Urothelium cell line (cell line): ENCODE measurements at regions not wholly inside any gene's neighbourhood (a gene's known extent, or its start where the extent isn't known, plus 50 kb on each side); places are given as distances from the start of the nearest gene placed in this dataset.
A peak's percentile ranks its signal among the peaks of the same experiment; 100 is the strongest.
"Not testable (repeated sequence)": the region's sequence is repeated elsewhere in the genome, so short reads cannot be mapped to it uniquely, and the experiment has no call there.

Experiments
- DNase-seq: peaks from one replicate; pipeline ENCODE4 v3.0.0; 2011; ENCODE audit warnings: low spot score, mixed read lengths
- FAIRE-seq: peaks from 2 replicates; lab custom pipeline; 2011; peaks lifted over from hg19 to GRCh38; lab: Jason Lieb, UNC

- FAIRE-seq (no peak), DNase-seq (no peak)
Observed at GRCh38 chr6:54541541-54541940, 233.3 kb downstream of the TINAG start.

DNA sequence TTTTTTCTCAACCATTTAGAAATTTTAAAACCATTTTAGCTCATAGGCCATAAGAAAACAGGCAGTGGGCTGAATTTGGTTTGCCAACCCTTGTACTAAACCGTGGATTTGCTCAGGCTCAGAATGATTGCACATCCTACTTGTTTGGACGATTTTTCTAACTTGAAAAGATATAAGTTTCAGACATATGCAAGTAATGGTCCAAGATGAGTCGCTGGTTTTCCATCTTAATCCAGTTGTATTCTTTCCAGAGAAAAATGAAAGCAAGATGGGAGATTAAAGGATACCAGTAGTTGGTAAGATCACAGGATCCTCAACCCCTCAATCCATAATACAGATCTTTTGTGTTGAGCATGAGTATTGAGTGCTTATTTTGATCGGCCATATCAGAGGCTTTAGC, 250.9 kb downstream of the TINAG start:
- DNase-seq (no peak), FAIRE-seq (no peak)

- not testable (repeated sequence) for FAIRE-seq, DNase-seq
Observed at GRCh38 chr6:54564188-54564587, 255.9 kb downstream of the TINAG start.

DNA sequence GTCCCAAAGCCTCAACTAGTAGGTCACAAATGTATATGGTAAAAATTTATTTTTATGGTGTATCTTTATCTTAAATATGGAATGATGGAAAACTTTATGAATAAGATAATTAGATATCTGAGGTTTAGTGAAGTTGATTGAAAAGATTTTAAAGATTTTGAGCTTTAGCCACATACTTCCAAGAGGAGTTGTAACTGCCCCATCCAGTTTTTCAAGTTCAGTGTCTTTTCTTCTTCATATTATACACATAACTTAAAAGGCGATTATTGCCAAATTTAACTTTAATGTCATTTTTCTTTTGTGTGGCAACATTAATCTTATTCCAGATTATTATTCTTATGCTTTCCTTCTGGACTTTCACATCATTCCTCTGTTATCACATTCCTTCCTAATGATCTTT, 266.4 kb downstream of the TINAG start:
- FAIRE-seq (no peak), DNase-seq (no peak)

GRCh38 chr6:54578261-54578660, 268.3 kb upstream of the FAM83B start:
- FAIRE-seq (peak; percentile 20), DNase-seq (no peak)

DNA sequence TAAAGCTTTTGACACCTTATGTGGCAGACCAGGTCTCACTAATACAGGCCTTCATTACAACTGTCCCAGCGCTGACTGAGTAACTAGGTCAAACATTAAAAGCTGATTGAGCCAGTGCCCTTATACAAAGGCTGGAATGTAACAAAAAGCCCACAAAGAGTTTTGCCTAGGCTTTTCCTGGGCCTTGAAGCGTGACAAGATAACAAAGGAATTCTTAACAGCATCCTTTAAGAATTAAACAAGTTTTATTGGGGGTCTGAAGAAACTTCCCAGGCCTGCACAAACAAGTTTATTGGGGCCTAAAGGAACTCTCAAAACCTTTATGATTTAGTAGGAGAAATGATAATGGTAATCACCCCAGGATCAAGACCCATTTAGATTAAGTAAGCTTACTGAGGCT, 267.6 kb upstream of the FAM83B start:
- FAIRE-seq (no peak), DNase-seq (no peak)

GRCh38 chr6:54586251-54586650, 260.3 kb upstream of the FAM83B start:
- FAIRE-seq = no peak
- no peak for DNase-seq

DNA sequence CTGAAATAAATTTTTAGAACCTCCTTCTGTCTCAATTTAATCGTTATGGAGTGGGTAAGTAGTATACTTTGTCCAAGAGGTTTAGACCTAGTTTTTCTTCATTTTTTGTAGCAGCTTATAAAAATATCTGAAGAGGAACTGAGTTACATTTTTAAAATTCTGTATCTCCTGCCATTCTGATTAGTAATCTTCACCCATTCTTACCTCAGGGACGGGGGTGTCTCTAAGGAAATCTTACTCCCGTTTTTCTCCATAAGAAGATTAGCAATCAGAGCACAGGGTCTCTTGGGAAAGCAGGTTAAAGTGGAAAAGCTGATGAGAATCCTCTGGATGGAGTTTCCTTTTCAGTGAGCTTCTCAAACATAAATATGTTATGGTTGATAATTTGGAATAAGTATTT, 259.3 kb upstream of the FAM83B start:
- DNase-seq (no peak), FAIRE-seq (no peak)

GRCh38 chr6:54588176-54588575, 258.4 kb upstream of the FAM83B start:
- DNase-seq (no peak), FAIRE-seq (no peak)

GRCh38 chr6:54595844-54596243, 250.7 kb upstream of the FAM83B start:
- no peak for DNase-seq
- FAIRE-seq = no peak

DNA sequence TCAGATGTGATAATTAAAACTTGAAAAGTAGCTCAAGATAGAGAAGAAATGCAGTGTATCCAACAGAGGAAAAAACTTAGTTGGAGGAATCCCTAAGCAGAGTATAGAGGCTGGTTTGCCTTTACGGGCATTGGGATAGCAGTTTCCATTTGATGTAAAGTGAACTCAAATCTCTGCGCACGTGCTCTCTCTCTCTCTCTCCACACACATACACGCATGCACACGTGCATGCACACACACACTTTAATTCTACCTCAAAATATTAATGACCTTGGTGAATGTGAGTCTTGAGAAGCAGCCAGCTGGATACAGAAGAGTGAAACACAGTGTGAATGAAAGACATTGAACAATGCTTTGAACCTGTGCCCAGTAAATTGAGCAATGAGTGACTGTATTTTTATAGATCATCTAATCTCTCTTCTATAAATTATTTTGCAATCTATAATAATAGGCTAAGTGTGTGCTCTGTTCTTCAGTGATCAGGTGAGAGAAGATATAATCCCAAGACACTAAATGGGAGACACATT, 247.7 kb upstream of the FAM83B start:
- DNase-seq (no peak), FAIRE-seq (no peak)

DNA sequence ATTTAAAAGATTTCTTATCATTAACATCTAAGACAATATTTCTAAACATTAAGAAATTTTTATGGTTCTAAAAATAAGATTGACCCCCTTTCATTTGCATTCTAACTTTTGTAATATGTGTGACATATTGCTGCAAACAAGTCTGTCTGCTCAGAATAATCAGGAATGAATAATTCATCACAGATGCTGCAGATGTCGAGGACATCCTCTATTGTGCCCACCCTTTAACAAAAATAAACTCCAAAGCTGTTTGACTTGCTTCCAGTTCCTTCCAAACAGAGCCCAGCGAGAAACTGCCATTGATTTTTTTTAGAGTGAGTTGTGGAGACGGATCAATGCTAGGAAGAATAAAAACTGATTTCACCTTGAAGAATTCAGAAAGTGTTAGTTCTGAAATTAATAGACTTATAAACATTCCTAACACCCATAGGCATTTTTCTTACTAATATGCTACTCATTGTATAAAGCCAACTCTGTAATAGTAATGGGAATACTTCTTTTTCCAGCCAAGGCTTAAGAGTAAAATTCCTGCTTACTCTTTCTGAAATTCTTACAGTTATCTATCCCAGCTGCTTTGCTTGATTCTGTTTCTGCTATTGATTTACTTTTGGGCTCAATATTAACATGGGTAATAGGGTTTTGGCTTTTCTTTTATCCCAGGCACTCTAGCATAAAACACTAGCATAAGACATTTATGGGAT, 244.8 kb upstream of the FAM83B start:
- FAIRE-seq = no peak
- no peak for DNase-seq

- FAIRE-seq = peak; percentile 35
- no peak for DNase-seq
Observed at GRCh38 chr6:54602591-54602990, 244.0 kb upstream of the FAM83B start.

GRCh38 chr6:54609981-54610380, 236.6 kb upstream of the FAM83B start:
- DNase-seq = no peak
- no peak for FAIRE-seq

GRCh38 chr6:54613596-54613995, 233.0 kb upstream of the FAM83B start:
- DNase-seq = no peak
- FAIRE-seq = no peak

DNA sequence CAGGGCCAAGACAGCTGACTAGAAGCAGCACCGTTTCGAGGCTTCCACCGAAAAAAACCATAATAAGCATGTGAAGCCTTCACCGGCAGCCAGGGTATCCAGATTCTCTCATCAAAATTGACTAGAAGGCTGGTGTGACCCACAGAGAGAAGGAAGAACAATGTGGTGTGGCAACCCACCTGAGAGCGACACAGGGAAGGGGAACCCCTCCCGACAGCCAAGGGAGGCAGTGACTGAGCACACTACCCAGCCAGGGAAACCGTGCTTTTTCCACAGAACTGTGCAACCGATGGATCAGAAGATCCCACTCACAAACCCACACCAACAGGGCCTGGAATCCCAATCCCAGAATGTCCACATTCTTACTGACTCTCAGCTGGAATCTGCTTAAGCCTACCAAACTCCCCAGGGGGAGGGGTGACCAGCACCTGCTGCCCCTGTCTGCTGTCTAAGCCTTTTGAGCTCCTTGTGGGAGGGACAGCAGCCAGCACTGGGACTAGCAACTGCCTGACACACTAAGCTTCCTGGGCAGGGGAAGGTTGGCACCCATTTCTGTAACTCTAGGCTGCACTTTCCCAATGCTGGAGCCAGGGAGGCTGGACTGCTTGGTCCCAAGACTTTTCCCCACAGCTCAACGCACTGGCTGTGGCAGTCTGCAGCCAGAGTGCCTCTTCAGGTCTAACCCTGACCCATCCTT, 231.9 kb upstream of the FAM83B start:
- DNase-seq = no peak
- FAIRE-seq = no peak

GRCh38 chr6:54617730-54618129, 228.8 kb upstream of the FAM83B start:
- FAIRE-seq = no peak

GRCh38 chr6:54618572-54618971, 228.0 kb upstream of the FAM83B start:
- no peak for DNase-seq
- no peak for FAIRE-seq

More at GRCh38 chr6:54617730-54618129, 228.8 kb upstream of the FAM83B start:
- DNase-seq = no peak

DNA sequence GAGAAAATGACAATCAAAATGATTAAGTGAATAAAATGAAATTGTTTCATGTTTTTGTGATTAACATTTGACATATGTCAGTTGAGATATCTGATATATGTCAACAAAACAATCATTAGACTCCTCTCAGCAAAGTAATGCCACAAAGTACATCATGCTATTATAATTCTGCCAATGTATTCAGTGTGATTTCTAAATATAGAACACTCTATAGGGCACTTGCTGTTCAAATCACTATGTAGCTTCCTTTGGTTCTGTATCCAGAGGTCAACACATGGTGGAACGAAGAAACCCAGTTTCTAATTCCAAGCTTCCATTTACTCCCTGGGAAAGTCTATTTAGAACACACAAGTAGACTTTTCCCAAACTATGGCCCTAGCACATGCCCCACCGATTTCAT, 227.5 kb upstream of the FAM83B start:
- DNase-seq (no peak), FAIRE-seq (no peak)

GRCh38 chr6:54621285-54621684, 225.3 kb upstream of the FAM83B start:
- FAIRE-seq = no peak
- no peak for DNase-seq

DNA sequence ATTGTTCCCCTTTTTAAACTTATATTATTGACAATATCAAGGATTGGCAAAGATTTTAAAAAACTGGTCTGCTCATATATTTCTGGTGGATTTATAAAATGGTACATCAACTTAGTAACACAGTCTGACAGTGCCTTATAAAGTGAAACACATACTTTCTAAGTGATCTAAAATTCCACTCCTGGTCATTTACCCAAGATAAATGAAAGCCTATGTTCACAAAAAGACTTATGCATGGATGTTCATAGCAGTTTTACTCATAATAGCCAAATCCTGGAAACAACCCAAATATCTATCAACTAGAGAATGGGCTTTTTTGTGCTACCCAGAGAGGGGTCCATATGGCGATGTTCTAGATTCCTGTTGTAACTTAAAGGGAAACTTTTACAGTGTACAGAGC, 222.4 kb upstream of the FAM83B start:
- no peak for DNase-seq
- no peak for FAIRE-seq

DNA sequence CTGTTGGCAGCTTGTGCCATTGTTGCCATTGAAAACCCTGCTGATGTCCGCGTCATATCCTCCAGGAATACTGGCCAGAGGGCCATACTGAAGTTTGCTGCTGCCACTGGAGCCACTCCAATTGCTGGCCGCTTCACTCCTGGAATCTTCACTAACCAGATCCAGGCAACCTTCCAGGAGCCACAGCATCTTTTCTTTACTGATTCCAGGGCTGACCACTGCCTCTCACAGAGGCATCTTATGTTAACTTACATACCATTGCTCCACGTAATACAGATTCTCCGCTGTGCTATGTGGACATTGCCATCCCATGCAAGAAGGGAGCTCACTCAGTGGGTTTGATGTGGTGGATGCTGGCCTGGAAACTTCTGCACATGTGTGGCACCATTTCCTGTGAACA, 221.8 kb upstream of the FAM83B start:
- FAIRE-seq = no peak
- no peak for DNase-seq
